K562 (cell line): ENCODE measurements at regions not wholly inside any gene's neighbourhood (a gene's known extent, or its start where the extent isn't known, plus 50 kb on each side); places are given as distances from the start of the nearest gene placed in this dataset.

Experiments used
- ATAC-seq: fragments of 200-7000 bp; cut with Tn5 transposase; 3 replicates; pipeline ENCODE4 v1.9.1; 2020; ENCODE audit warnings: moderate library complexity
- BruUV-seq: library from RNA; stranded (reverse); fragments of 400-500 nt; replicated peaks from 2 replicates; lab custom pipeline; 2021; lab: Mats Ljungman, UMichigan
- CTCF ChIA-PET: fragments of 300-600 bp; formaldehyde crosslinking; extraction: SDS; loops from one replicate; lab custom pipeline; 2021; ENCODE audit warnings: low intra/inter-chr PET ratio; lab: Yijun Ruan, JAX
- POLR2A ChIA-PET: fragments of 300-600, 350-650 bp; sonication (Branson Sonifier 250); formaldehyde crosslinking; extraction: SDS; loops from one replicate; lab custom pipeline; 2021; ENCODE audit warnings: antibody characterized with exemption, inconsistent platforms; lab: Yijun Ruan, JAX
- DNase-seq, 4 experiments: peaks; one replicate each; pipeline versions ENCODE4 v3.0.0 to v3.0.0-alpha.2; 2011 to 2018; ENCODE audit warnings: low spot score in 3 of 4, mixed read lengths in 3 of 4; ENCODE audit errors: extremely low read depth in 1 of 4
- FAIRE-seq: peaks from 2 replicates; lab custom pipeline; 2011; peaks lifted over from hg19 to GRCh38; lab: Jason Lieb, UNC
- H2AFZ ChIP-seq: 2 replicates; pipeline ENCODE4 v1.6.0; 2011; ENCODE audit warnings: low read depth, low read length, control low read depth, inconsistent platforms
- H3K27ac ChIP-seq: fragments of 200-600 bp; 3 replicates; pipeline ENCODE4 v1.8.0; 2011; ENCODE audit warnings: low read depth, mild to moderate bottlenecking, control low read depth, inconsistent platforms, low read length, moderate library complexity, mixed read lengths; ENCODE audit errors: extremely low read depth
- H3K27me3 ChIP-seq, 2 experiments: fragments of 300-600 bp in 1 of 2; 2 replicates in 1 of 2; 3 replicates in 1 of 2; pipeline versions ENCODE4 v1.6.0 to v1.8.0; 2011; ENCODE audit warnings: inconsistent platforms in 2 of 2, low read length in 2 of 2, mild to moderate bottlenecking in 1 of 2, mixed read lengths in 1 of 2, moderate library complexity in 1 of 2; ENCODE audit not compliant: control insufficient read depth in 2 of 2, insufficient read depth in 2 of 2
- H3K36me3 ChIP-seq: fragments of 300-600 bp; 3 replicates; pipeline ENCODE4 v1.8.0; 2011; ENCODE audit warnings: mild to moderate bottlenecking, low read length, inconsistent platforms; ENCODE audit not compliant: control insufficient read depth, insufficient read depth
- H3K4me1 ChIP-seq, 2 experiments: fragments of 200-600 bp in 1 of 2; replicated peaks in 1 of 2; 2 replicates in 1 of 2; 3 replicates in 1 of 2; pipeline versions ENCODE4 v1.5.1 to v1.8.0; 2011; ENCODE audit warnings: inconsistent platforms in 2 of 2, low read length in 2 of 2, mild to moderate bottlenecking in 1 of 2, mixed read lengths in 1 of 2, moderate library complexity in 1 of 2; ENCODE audit not compliant: control insufficient read depth in 2 of 2, insufficient read depth in 2 of 2
- H3K4me2 ChIP-seq: 2 replicates; pipeline ENCODE4 v1.6.1; 2011; ENCODE audit warnings: low read length, control low read depth, inconsistent platforms, mixed read lengths; ENCODE audit not compliant: insufficient read depth
- H3K4me3 ChIP-seq: fragments of 200-600 bp; sonication (generic), shearing (Covaris generic); 2 replicates; pipeline ENCODE4 v1.5.1; 2016; ENCODE audit warnings: control low read depth, inconsistent platforms
- H3K79me2 ChIP-seq: fragments of 200-600 bp; 3 replicates; pipeline ENCODE4 v1.8.0; 2011; ENCODE audit warnings: low read length, inconsistent platforms; ENCODE audit not compliant: control insufficient read depth, insufficient read depth
- H3K9ac ChIP-seq, 2 experiments: 2 replicates each; pipeline versions ENCODE4 v1.6.0 to v1.6.1; 2011; ENCODE audit warnings: low read depth in 2 of 2, low read length in 2 of 2, control low read depth in 1 of 2, inconsistent platforms in 1 of 2, mild to moderate bottlenecking in 1 of 2, mixed read lengths in 1 of 2; ENCODE audit not compliant: insufficient read depth in 1 of 2
- H3K9me1 ChIP-seq: one replicate; pipeline ENCODE4 v1.6.0; 2011; ENCODE audit warnings: inconsistent platforms, mild to moderate bottlenecking, low read length, moderate library complexity; ENCODE audit not compliant: control insufficient read depth, insufficient read depth
- H3K9me3 ChIP-seq: replicated peaks from 2 replicates; pipeline ENCODE4 v1.5.1; 2011; ENCODE audit warnings: low read depth, low read length, inconsistent platforms; ENCODE audit not compliant: control insufficient read depth, insufficient read depth
- H4K20me1 ChIP-seq: replicated peaks from 2 replicates; pipeline ENCODE4 v1.6.1; 2011; ENCODE audit warnings: low read length, inconsistent platforms, mixed read lengths; ENCODE audit not compliant: control insufficient read depth, insufficient read depth
- CHD1 ChIP-seq: fragments of 200-600 bp; sonication (generic); IDR thresholded peaks from one replicate; pipeline ENCODE4 v1.6.1; 2012; ENCODE audit warnings: mild to moderate bottlenecking, moderate library complexity, low read length, inconsistent platforms
- CREM ChIP-seq: IDR thresholded peaks from 2 replicates; pipeline ENCODE4 v1.6.1; 2014; ENCODE audit warnings: antibody characterized with exemption, low read depth
- CSDE1 ChIP-seq, 2 experiments: fragments of 450-650 bp; IDR thresholded peaks; 2 replicates each; pipeline ENCODE4 v1.6.1; 2016; ENCODE audit warnings: mild to moderate bottlenecking in 1 of 2
- KHSRP ChIP-seq: fragments of 450-650 bp; IDR thresholded peaks from 2 replicates; pipeline ENCODE4 v1.6.1; 2017
- MIER1 ChIP-seq: fragments of 450-650 bp; IDR thresholded peaks from 2 replicates; pipeline ENCODE4 v1.6.1; 2016; ENCODE audit warnings: antibody characterized with exemption, mild to moderate bottlenecking, low read depth
- NCOA1 ChIP-seq: fragments of 450-650 bp; IDR thresholded peaks from 2 replicates; pipeline ENCODE4 v1.6.1; 2016; ENCODE audit warnings: low read depth
- NCOA6 ChIP-seq: fragments of 450-650 bp; IDR thresholded peaks from 2 replicates; pipeline ENCODE4 v1.6.1; 2017; ENCODE audit warnings: mild to moderate bottlenecking
- NR1H2 ChIP-seq: sonication (generic); formaldehyde crosslinking; IDR thresholded peaks from 2 replicates; pipeline ENCODE4 v1.4.0; 2020; ENCODE audit warnings: mild to moderate bottlenecking, missing genetic modification reagents
- TEAD4 ChIP-seq, 2 experiments: sonication (generic) in 1 of 2; formaldehyde crosslinking in 1 of 2; IDR thresholded peaks; 2 replicates each; pipeline versions ENCODE4 v1.6.1 to v1.8.0; 2012 to 2022; ENCODE audit warnings: borderline replicate concordance in 1 of 2, inconsistent platforms in 1 of 2, low read length in 1 of 2, mild to moderate bottlenecking in 1 of 2, missing genetic modification reagents in 1 of 2
- ZNF766 ChIP-seq: fragments of 200-800 bp; sonication (Bioruptor generic); conservative IDR thresholded peaks from 2 replicates; pipeline ENCODE4 v1.6.1; 2016; ENCODE audit warnings: missing genetic modification characterization, missing compliant biosample characterization
- WGBS: fragments of 100-300 bp; shearing (Covaris generic); methylation state at CpG from one replicate; pipeline ENCODE4 v1.1.6; 2016; ENCODE audit warnings: low coverage, mixed read lengths; ENCODE audit not compliant: insufficient coverage; ENCODE audit errors: missing lambda C conversion rate; 5-methylcytosine and 5-hydroxymethylcytosine counted together
- in situ Hi-C: fragments of 300-500 bp; cut with MboI; formaldehyde crosslinking; loops from 4 replicates; pipeline ENCODE4 v1.15.0; 2018; ENCODE audit warnings: inconsistent platforms, mixed read lengths
- intact Hi-C: fragments of 100-400 bp; cut with micrococcal nuclease; formaldehyde crosslinking; loops from 2 replicates; pipeline ENCODE4 v1.14.2; 2022
- TF ChIP-seq, protein P1 (sequence below), 2 experiments: IDR thresholded peaks; 2 replicates each; pipeline ENCODE4 v1.6.1; 2011; ENCODE audit warnings: borderline replicate concordance in 1 of 2, control low read depth in 1 of 2, low read depth in 1 of 2, low read length in 1 of 2, mild to moderate bottlenecking in 1 of 2, mixed read lengths in 1 of 2, moderate library complexity in 1 of 2; ENCODE audit not compliant: insufficient read depth in 1 of 2, insufficient read length in 1 of 2, poor library complexity in 1 of 2, severe bottlenecking in 1 of 2; ENCODE audit errors: extremely low read depth in 1 of 2
- TF ChIP-seq, protein P2 (sequence below), 2 experiments: fragments of 450-650 bp in 1 of 2; sonication (generic) in 1 of 2; formaldehyde crosslinking in 1 of 2; IDR thresholded peaks; 2 replicates each; pipeline versions ENCODE4 v1.7.1 to v1.9.0; 2016 to 2022; ENCODE audit warnings: inconsistent platforms in 1 of 2, mild to moderate bottlenecking in 1 of 2, missing genetic modification reagents in 1 of 2

DNA sequence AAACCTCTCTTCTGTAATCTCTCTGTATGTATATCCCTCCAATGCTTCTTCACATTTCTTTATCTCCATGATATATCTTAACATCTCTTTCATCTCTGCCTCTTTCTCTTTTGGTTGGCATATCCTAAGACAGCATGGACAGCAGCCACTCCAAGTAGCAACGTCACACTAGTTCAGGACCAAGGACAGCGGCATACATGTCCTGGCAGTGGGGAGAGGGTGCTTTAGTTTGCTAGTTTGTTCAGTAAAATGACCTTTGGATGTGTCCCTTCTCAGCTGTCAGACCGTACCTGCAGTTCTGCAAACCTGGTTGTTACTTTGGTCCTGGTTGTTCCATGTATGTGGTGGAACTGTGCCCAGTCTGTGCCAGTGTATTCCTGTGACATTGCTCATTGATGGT lies 225.6 kb upstream of the ROPN1 start:
- Histone ChIP-seq H3K27ac (no peak overlapping the region), H3K4me1 (no peaks in the 10 kb centered on the region), H2AFZ (no peak overlapping the region), H3K4me2 (no peak overlapping the region), H3K9me3 (no peaks in the 10 kb centered on the region), H3K27me3 (no peaks in the 10 kb centered on the region), H3K4me3 (no peak overlapping the region), H3K36me3 (no peaks in the 10 kb centered on the region), H3K9ac (no peak overlapping the region), H4K20me1 (no peaks in the 10 kb centered on the region), H3K9me1 (no peaks in the 10 kb centered on the region), H3K79me2 (no peaks in the 10 kb centered on the region)
- ChIA-PET POLR2A (no interaction called here), CTCF (no interaction called here)
- ATAC-seq (peak; percentile 57; the same call in 2 of the 3 replicates), FAIRE-seq (no peak), DNase-seq (peak; percentile 20 to 43 (median 38))
- in situ Hi-C loops (no loop called here), intact Hi-C loops (no loop called here)
- 0% methylated on average over 3 of the region's 3 CpGs for WGBS
- no TSS peak for BruUV-seq
- TF ChIP-seq KHSRP (no peak), NCOA6 (peak; percentile 50), MIER1 (peak; percentile 92), CREM (peak; percentile 89), ZNF766 (0 out of 2 replicates have a peak, but pooled peaks have one; percentile 27), TEAD4 (IDR thresholded peaks at IDR 0.05; ENCODE audit: low read length) (no peak), TEAD4 (CRISPR knock-in tag; IDR thresholded peaks at IDR 0.05; ENCODE audit: borderline replicate concordance) (no peak), NCOA1 (peak; percentile 73), CSDE1 (IDR thresholded peaks at IDR 0.05) (no peak), CHD1 (no peak), NR1H2 (no peak)
- TF ChIP-seq, protein P1, sequence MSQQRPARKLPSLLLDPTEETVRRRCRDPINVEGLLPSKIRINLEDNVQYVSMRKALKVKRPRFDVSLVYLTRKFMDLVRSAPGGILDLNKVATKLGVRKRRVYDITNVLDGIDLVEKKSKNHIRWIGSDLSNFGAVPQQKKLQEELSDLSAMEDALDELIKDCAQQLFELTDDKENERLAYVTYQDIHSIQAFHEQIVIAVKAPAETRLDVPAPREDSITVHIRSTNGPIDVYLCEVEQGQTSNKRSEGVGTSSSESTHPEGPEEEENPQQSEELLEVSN (IDR thresholded peaks at IDR 0.05; ENCODE audit: borderline replicate concordance in 1 of 2, extremely low read depth in 1 of 2, insufficient read depth in 1 of 2, insufficient read length in 1 of 2, low read depth in 1 of 2, low read length in 1 of 2, poor library complexity in 1 of 2, severe bottlenecking in 1 of 2) = no peak
- TF ChIP-seq, protein P2, sequence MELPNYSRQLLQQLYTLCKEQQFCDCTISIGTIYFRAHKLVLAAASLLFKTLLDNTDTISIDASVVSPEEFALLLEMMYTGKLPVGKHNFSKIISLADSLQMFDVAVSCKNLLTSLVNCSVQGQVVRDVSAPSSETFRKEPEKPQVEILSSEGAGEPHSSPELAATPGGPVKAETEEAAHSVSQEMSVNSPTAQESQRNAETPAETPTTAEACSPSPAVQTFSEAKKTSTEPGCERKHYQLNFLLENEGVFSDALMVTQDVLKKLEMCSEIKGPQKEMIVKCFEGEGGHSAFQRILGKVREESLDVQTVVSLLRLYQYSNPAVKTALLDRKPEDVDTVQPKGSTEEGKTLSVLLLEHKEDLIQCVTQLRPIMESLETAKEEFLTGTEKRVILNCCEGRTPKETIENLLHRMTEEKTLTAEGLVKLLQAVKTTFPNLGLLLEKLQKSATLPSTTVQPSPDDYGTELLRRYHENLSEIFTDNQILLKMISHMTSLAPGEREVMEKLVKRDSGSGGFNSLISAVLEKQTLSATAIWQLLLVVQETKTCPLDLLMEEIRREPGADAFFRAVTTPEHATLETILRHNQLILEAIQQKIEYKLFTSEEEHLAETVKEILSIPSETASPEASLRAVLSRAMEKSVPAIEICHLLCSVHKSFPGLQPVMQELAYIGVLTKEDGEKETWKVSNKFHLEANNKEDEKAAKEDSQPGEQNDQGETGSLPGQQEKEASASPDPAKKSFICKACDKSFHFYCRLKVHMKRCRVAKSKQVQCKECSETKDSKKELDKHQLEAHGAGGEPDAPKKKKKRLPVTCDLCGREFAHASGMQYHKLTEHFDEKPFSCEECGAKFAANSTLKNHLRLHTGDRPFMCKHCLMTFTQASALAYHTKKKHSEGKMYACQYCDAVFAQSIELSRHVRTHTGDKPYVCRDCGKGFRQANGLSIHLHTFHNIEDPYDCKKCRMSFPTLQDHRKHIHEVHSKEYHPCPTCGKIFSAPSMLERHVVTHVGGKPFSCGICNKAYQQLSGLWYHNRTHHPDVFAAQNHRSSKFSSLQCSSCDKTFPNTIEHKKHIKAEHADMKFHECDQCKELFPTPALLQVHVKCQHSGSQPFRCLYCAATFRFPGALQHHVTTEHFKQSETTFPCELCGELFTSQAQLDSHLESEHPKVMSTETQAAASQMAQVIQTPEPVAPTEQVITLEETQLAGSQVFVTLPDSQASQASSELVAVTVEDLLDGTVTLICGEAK (IDR thresholded peaks at IDR 0.05) = peak; percentile 40; the same call in 1 of the 2 replicates
- TF ChIP-seq, protein P2 (CRISPR knock-in tag; IDR thresholded peaks at IDR 0.05) = no peak
